ENCODE measurements at regions not wholly inside any gene's neighbourhood (a gene's known extent, or its start where the extent isn't known, plus 50 kb on each side); places are given as distances from the start of the nearest gene placed in this dataset.
"Not testable (repeated sequence)": the region's sequence is repeated elsewhere in the genome, so short reads cannot be mapped to it uniquely, and the experiment has no call there.

- no peak for DNase-seq (ENCODE audit: low spot score)
Observed at GRCh38 chr13:81394640-81395039, 1053.7 kb upstream of the SPRY2 start.

GRCh38 chr13:81393721-81394120 is 1052.8 kb upstream of the SPRY2 start:
- DNase-seq (ENCODE audit: low spot score) = no peak

- no peak for DNase-seq (ENCODE audit: low spot score)
Observed at GRCh38 chr13:81393110-81393509, 1052.2 kb upstream of the SPRY2 start.

- DNase-seq (ENCODE audit: low spot score) = no peak
Observed at GRCh38 chr13:81388400-81388799, 1047.5 kb upstream of the SPRY2 start.

- no peak for DNase-seq (ENCODE audit: low spot score)
Observed at GRCh38 chr13:81383444-81383843, 1042.5 kb upstream of the SPRY2 start.

GRCh38 chr13:81382246-81382645 is 1041.3 kb upstream of the SPRY2 start:
- no peak for DNase-seq (ENCODE audit: low spot score)

GRCh38 chr13:81381560-81381959 is 1040.6 kb upstream of the SPRY2 start:
- DNase-seq (ENCODE audit: low spot score) = no peak

GRCh38 chr13:81379183-81379582 is 1038.3 kb upstream of the SPRY2 start:
- no peak for DNase-seq (ENCODE audit: low spot score)

- DNase-seq (ENCODE audit: low spot score) = no peak
Observed at GRCh38 chr13:81377921-81378320, 1037.0 kb upstream of the SPRY2 start.

- no peak for DNase-seq (ENCODE audit: low spot score)
Observed at GRCh38 chr13:81375709-81376108, 1034.8 kb upstream of the SPRY2 start.

GRCh38 chr13:81362711-81363110 is 1021.8 kb upstream of the SPRY2 start:
- peak; percentile 29 for DNase-seq (ENCODE audit: low spot score)

- no peak for DNase-seq (ENCODE audit: low spot score)
Observed at GRCh38 chr13:81350056-81350455, 1009.1 kb upstream of the SPRY2 start.

- DNase-seq (ENCODE audit: low spot score) = not testable (repeated sequence)
Observed at GRCh38 chr13:81340118-81341069, 999.5 kb upstream of the SPRY2 start.

- not testable (repeated sequence) for DNase-seq (ENCODE audit: low spot score)
Observed at GRCh38 chr13:81339666-81340065, 998.7 kb upstream of the SPRY2 start.

GRCh38 chr13:81334481-81334880 is 993.6 kb upstream of the SPRY2 start:
- DNase-seq (ENCODE audit: low spot score) = no peak

GRCh38 chr13:81326913-81327312 is 986.0 kb upstream of the SPRY2 start:
- no peak for DNase-seq (ENCODE audit: low spot score)

- DNase-seq (ENCODE audit: low spot score) = no peak
Observed at GRCh38 chr13:81320516-81320915, 979.6 kb upstream of the SPRY2 start.

GRCh38 chr13:81319351-81319750 is 978.4 kb upstream of the SPRY2 start:
- DNase-seq (ENCODE audit: low spot score) = no peak

GRCh38 chr13:81318231-81319019 is 977.5 kb upstream of the SPRY2 start:
- DNase-seq (ENCODE audit: low spot score) = no peak

GRCh38 chr13:81314461-81314860 is 973.5 kb upstream of the SPRY2 start:
- no peak for DNase-seq (ENCODE audit: low spot score)

- DNase-seq (ENCODE audit: low spot score) = no peak
Observed at GRCh38 chr13:81305928-81306327, 965.0 kb upstream of the SPRY2 start.

GRCh38 chr13:81304121-81304659 is 963.3 kb upstream of the SPRY2 start:
- DNase-seq (ENCODE audit: low spot score) = no peak

GRCh38 chr13:81302677-81303076 is 961.8 kb upstream of the SPRY2 start:
- no peak for DNase-seq (ENCODE audit: low spot score)

All from mucosa of gallbladder (tissue), 1 donor.